ENCODE measurements at regions not wholly inside any gene's neighbourhood (a gene's known extent, or its start where the extent isn't known, plus 50 kb on each side); places are given as distances from the start of the nearest gene placed in this dataset.
"Not testable (repeated sequence)": the region's sequence is repeated elsewhere in the genome, so short reads cannot be mapped to it uniquely, and the experiment has no call there.

GRCh38 chr20:47892681-47893080 lies 107.4 kb upstream of the SULF2 start:
- not testable (repeated sequence) for TF ChIP-seq SUZ12 (IDR thresholded peaks at IDR 0.05; ENCODE audit: extremely low read depth, insufficient read depth, insufficient read length); ZNF274 (IDR thresholded peaks at IDR 0.05; ENCODE audit: low read depth, low read length)
